ENCODE measurements at regions not wholly inside any gene's neighbourhood (a gene's known extent, or its start where the extent isn't known, plus 50 kb on each side); places are given as distances from the start of the nearest gene placed in this dataset.
"Not testable (repeated sequence)": the region's sequence is repeated elsewhere in the genome, so short reads cannot be mapped to it uniquely, and the experiment has no call there.

DNA sequence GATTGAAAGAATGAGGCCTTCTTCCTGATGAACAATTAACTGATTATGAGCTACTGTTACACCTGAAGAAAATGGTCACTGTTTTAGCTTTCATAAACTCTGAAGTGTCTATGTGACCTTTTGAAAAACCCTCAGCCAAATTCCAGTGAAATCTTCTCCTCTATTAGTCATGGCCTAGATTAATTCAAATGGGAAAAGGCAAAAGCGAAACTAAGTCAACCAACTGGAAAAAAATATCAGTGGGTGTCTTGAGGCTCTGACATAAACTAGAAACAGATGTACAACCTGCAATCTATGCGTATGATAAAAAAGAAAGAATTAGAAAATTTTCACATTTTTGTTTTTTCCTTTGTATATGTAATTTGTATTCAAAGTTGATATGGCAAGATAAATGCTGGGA, 169.4 kb upstream of the BANK1 start:
- no peak overlapping the region for H3K4me3 Mint-ChIP-seq (ENCODE audit: unreplicated experiment)
- no peak for DNase-seq (ENCODE audit: low spot score)
- TF ChIP-seq, protein P1, sequence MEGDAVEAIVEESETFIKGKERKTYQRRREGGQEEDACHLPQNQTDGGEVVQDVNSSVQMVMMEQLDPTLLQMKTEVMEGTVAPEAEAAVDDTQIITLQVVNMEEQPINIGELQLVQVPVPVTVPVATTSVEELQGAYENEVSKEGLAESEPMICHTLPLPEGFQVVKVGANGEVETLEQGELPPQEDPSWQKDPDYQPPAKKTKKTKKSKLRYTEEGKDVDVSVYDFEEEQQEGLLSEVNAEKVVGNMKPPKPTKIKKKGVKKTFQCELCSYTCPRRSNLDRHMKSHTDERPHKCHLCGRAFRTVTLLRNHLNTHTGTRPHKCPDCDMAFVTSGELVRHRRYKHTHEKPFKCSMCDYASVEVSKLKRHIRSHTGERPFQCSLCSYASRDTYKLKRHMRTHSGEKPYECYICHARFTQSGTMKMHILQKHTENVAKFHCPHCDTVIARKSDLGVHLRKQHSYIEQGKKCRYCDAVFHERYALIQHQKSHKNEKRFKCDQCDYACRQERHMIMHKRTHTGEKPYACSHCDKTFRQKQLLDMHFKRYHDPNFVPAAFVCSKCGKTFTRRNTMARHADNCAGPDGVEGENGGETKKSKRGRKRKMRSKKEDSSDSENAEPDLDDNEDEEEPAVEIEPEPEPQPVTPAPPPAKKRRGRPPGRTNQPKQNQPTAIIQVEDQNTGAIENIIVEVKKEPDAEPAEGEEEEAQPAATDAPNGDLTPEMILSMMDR (IDR thresholded peaks at IDR 0.05): no peak

DNA sequence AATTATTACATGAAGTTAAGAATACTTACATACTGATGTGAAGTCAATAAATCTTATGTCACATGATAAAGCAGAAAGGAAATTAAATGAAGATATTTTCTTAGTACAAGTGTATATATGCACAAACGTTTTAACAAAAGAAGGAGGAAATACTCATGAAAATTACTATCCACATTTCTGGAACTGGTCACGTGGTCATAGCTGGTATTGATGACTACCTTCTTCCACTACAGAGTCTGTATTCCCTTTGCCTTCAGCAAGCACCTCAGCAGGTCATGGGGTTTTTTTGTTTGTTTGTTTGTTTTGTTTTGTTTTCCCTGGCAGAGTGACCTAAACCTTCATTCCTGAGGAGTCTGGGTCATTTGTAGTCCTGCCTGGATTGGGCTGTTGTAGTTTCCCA, 174.9 kb upstream of the BANK1 start:
- Mint-ChIP-seq H3K27ac (ENCODE audit: unreplicated experiment) (no peak overlapping the region), H3K4me1 (ENCODE audit: low read depth) (no peaks in the 10 kb centered on the region), H3K4me3 (ENCODE audit: unreplicated experiment) (no peak overlapping the region), H3K9me3 (ENCODE audit: low read depth) (no peaks in the 10 kb centered on the region), H3K36me3 (ENCODE audit: low read depth) (no peaks in the 10 kb centered on the region), H3K27me3 (ENCODE audit: low read depth) (no peaks in the 10 kb centered on the region)
- DNase-seq (ENCODE audit: low spot score): no peak
- TF ChIP-seq, protein P1 (IDR thresholded peaks at IDR 0.05): no peak

More for the DNA sequence above, 169.4 kb upstream of the BANK1 start:
- Mint-ChIP-seq H3K36me3 (ENCODE audit: low read depth) (no peaks in the 10 kb centered on the region), H3K4me1 (ENCODE audit: low read depth) (peaks cover 7% of the 10 kb centered on the region), H3K27ac (ENCODE audit: unreplicated experiment) (no peak overlapping the region), H3K27me3 (ENCODE audit: low read depth) (peaks cover 4% of the 10 kb centered on the region), H3K9me3 (ENCODE audit: low read depth) (no peaks in the 10 kb centered on the region)

DNA sequence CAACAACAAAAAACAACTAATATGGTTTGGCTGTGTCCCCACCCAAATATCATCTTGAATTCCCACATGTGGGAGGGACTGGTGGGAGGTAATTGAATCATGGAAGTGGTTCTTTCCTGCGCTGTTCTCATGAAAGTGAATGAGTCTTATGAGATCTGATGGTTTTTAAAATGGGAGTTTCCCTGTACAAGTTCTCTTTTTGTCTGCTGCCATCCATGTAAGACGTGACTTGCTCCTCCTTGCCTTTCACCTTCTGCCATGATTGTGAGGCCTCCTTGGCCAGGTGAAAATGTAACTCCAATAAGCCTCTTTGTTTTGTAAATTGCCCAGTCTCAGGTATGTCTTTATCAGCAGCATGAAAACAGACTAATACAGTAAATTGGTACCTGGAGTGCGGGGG, 183.5 kb upstream of the BANK1 start:
- not testable (repeated sequence) for H3K27ac Mint-ChIP-seq (ENCODE audit: unreplicated experiment); H3K27me3 Mint-ChIP-seq (ENCODE audit: low read depth); H3K4me3 Mint-ChIP-seq (ENCODE audit: unreplicated experiment); H3K4me1 Mint-ChIP-seq (ENCODE audit: low read depth); H3K9me3 Mint-ChIP-seq (ENCODE audit: low read depth); H3K36me3 Mint-ChIP-seq (ENCODE audit: low read depth); DNase-seq (ENCODE audit: low spot score)

DNA sequence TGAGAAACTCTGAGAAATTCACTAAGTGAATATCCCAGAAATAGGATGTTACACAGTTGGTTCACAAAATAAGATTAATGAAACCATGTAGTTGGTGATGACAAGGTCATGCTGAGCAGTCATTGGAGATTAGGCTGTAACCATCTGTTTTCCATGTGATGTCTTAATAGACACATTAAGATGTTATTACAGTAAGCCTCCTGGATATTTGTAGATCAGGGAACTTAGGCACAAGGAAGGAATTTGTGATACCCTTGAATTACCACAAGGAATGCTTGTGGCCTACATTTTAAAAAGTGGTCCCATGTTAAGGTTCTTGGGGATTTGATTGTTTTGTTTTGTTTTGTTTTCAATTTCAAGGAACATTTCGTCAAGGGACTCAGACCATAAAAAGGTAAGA, 185.6 kb upstream of the BANK1 start:
- no peaks in the 10 kb centered on the region for H3K36me3 Mint-ChIP-seq (ENCODE audit: low read depth)
- H3K27me3 Mint-ChIP-seq (ENCODE audit: low read depth): no peaks in the 10 kb centered on the region
- TF ChIP-seq, protein P1 (IDR thresholded peaks at IDR 0.05): no peak
- no peak overlapping the region for H3K4me3 Mint-ChIP-seq (ENCODE audit: unreplicated experiment)
- H3K9me3 Mint-ChIP-seq (ENCODE audit: low read depth): peaks cover 5% of the 10 kb centered on the region
- no peak for DNase-seq (ENCODE audit: low spot score)
- H3K27ac Mint-ChIP-seq (ENCODE audit: unreplicated experiment): no peak overlapping the region
- H3K4me1 Mint-ChIP-seq (ENCODE audit: low read depth): no peaks in the 10 kb centered on the region

DNA sequence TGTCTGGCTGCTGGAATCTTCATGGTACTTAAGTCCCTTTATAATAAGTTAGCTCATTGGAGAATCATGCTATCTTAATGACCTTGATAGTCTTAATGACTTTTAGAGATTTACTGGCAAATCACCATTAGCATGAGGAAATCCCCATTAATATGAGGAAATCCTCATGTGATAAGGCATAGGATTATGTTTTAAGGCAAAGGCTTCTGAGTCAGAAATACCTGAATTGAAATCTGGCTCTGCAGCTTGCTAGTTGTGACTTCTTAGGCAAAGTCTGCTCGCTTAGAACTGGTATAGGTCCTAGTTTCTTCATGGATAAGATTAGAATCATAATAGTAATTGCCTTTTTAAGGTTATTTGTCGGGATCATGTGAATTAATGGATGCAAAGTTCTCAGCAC, 190.2 kb upstream of the BANK1 start:
- TF ChIP-seq, protein P1 (IDR thresholded peaks at IDR 0.05): no peak
- no peak overlapping the region for H3K27ac Mint-ChIP-seq (ENCODE audit: unreplicated experiment)
- H3K27me3 Mint-ChIP-seq (ENCODE audit: low read depth): no peaks in the 10 kb centered on the region
- H3K9me3 Mint-ChIP-seq (ENCODE audit: low read depth): peaks cover 5% of the 10 kb centered on the region
- DNase-seq (ENCODE audit: low spot score): no peak
- no peak overlapping the region for H3K4me3 Mint-ChIP-seq (ENCODE audit: unreplicated experiment)
- H3K4me1 Mint-ChIP-seq (ENCODE audit: low read depth): no peaks in the 10 kb centered on the region
- H3K36me3 Mint-ChIP-seq (ENCODE audit: low read depth): no peaks in the 10 kb centered on the region

DNA sequence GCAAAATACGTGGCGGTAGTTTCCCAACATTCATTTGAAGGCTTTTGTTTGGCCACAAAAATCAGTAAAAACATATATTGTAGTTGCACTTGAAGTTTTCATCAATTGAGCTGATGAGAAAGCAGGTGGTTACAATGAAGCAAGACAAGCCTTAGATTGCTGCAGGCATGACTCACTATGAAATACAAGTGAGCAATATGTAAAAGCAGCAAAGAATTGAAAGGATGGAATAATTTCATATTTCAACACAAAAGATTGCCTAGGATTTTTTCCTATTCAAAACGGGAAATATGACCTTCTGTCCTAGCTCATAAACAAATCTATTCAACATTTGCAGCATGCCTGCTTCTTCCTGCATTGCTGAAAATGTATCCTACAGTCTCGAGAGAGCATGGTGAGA, 190.9 kb upstream of the BANK1 start:
- Mint-ChIP-seq H3K36me3 (ENCODE audit: low read depth) (no peaks in the 10 kb centered on the region), H3K27ac (ENCODE audit: unreplicated experiment) (no peak overlapping the region), H3K9me3 (ENCODE audit: low read depth) (peaks cover 5% of the 10 kb centered on the region), H3K27me3 (ENCODE audit: low read depth) (no peaks in the 10 kb centered on the region), H3K4me3 (ENCODE audit: unreplicated experiment) (no peak overlapping the region), H3K4me1 (ENCODE audit: low read depth) (no peaks in the 10 kb centered on the region)
- DNase-seq (ENCODE audit: low spot score): no peak
- TF ChIP-seq, protein P1 (IDR thresholded peaks at IDR 0.05): no peak
